Parathyroid adenoma (tissue), 2 donors: ENCODE measurements at regions not wholly inside any gene's neighbourhood (a gene's known extent, or its start where the extent isn't known, plus 50 kb on each side); places are given as distances from the start of the nearest gene placed in this dataset.

Experiments used
- H2AFZ ChIP-seq: fragments of 300-600 bp; sonication (generic); one replicate; pipeline ENCODE4 v1.7.0; 2017; ENCODE audit warnings: antibody characterized with exemption, mild to moderate bottlenecking
- H3K27ac ChIP-seq: fragments of 300-600 bp; sonication (generic); one replicate; pipeline ENCODE4 v1.7.0; 2017
- H3K27me3 ChIP-seq: fragments of 300-600 bp; sonication (generic); one replicate; pipeline ENCODE4 v1.7.0; 2017; ENCODE audit warnings: low read length; ENCODE audit not compliant: control insufficient read depth, insufficient read depth
- H3K36me3 ChIP-seq: fragments of 300-600 bp; sonication (generic); one replicate; pipeline ENCODE4 v1.7.0; 2017; ENCODE audit warnings: low read length; ENCODE audit not compliant: control insufficient read depth, insufficient read depth
- H3K4me1 ChIP-seq: fragments of 300-600 bp; sonication (generic); one replicate; pipeline ENCODE4 v1.7.0; 2017; ENCODE audit warnings: control low read depth
- H3K4me2 ChIP-seq: fragments of 300-600 bp; sonication (generic); one replicate; pipeline ENCODE4 v1.7.0; 2017; ENCODE audit warnings: low read length
- H3K4me3 ChIP-seq: fragments of 300-600 bp; sonication (generic); one replicate; pipeline ENCODE4 v1.7.0; 2017; ENCODE audit warnings: low read depth, low read length
- H3K79me2 ChIP-seq: fragments of 300-600 bp; sonication (generic); one replicate; pipeline ENCODE4 v1.7.0; 2017; ENCODE audit warnings: control low read depth
- H3K9ac ChIP-seq: fragments of 300-600 bp; sonication (generic); one replicate; pipeline ENCODE4 v1.7.0; 2017; ENCODE audit warnings: mild to moderate bottlenecking
- H3K9me3 ChIP-seq: fragments of 300-600 bp; sonication (generic); one replicate; pipeline ENCODE4 v1.7.0; 2017; ENCODE audit warnings: low read length; ENCODE audit not compliant: control insufficient read depth
- CTCF ChIP-seq: fragments of 300-600 bp; sonication (generic); IDR thresholded peaks from one replicate; pipeline ENCODE4 v1.7.0; 2017; ENCODE audit warnings: antibody characterized with exemption, mild to moderate bottlenecking
- donor health status: primary hyperparathyroidism.

- no peaks in the 10 kb centered on the region for H3K9me3 ChIP-seq
- H2AFZ ChIP-seq = no peak overlapping the region
- H3K79me2 ChIP-seq = no peaks in the 10 kb centered on the region
- TF ChIP-seq CTCF = no peak
- no peak overlapping the region for H3K4me2 ChIP-seq
- H3K27ac ChIP-seq = no peak overlapping the region
- no peaks in the 10 kb centered on the region for H3K36me3 ChIP-seq
- no peaks in the 10 kb centered on the region for H3K27me3 ChIP-seq
- no peak overlapping the region for H3K9ac ChIP-seq
- no peak overlapping the region for H3K4me3 ChIP-seq
- no peaks in the 10 kb centered on the region for H3K4me1 ChIP-seq
These were observed 482.4 kb upstream of the CAMK1G start for GRCh38 chr1:209101106-209101505.

GRCh38 chr1:209102120-209102519 is 481.4 kb upstream of the CAMK1G start:
- TF ChIP-seq CTCF = no peak
- Histone ChIP-seq H3K36me3 (no peaks in the 10 kb centered on the region), H3K9ac (no peak overlapping the region), H3K79me2 (no peaks in the 10 kb centered on the region), H3K27me3 (no peaks in the 10 kb centered on the region), H3K4me2 (no peak overlapping the region), H3K27ac (no peak overlapping the region), H3K4me3 (no peak overlapping the region), H3K4me1 (no peaks in the 10 kb centered on the region), H2AFZ (no peak overlapping the region), H3K9me3 (no peaks in the 10 kb centered on the region)

GRCh38 chr1:209102531-209102930 is 481.0 kb upstream of the CAMK1G start:
- no peaks in the 10 kb centered on the region for H3K36me3 ChIP-seq
- no peak for TF ChIP-seq CTCF
- no peak overlapping the region for H3K27ac ChIP-seq
- H3K4me1 ChIP-seq = no peaks in the 10 kb centered on the region
- H3K4me3 ChIP-seq = no peak overlapping the region
- no peaks in the 10 kb centered on the region for H3K9me3 ChIP-seq
- H2AFZ ChIP-seq = no peak overlapping the region
- no peak overlapping the region for H3K4me2 ChIP-seq
- no peak overlapping the region for H3K9ac ChIP-seq
- no peaks in the 10 kb centered on the region for H3K79me2 ChIP-seq
- H3K27me3 ChIP-seq = no peaks in the 10 kb centered on the region

- no peak for TF ChIP-seq CTCF
- Histone ChIP-seq H3K9ac (no peak overlapping the region), H3K27ac (no peak overlapping the region), H2AFZ (no peak overlapping the region), H3K9me3 (no peaks in the 10 kb centered on the region), H3K4me2 (no peak overlapping the region), H3K4me3 (no peak overlapping the region), H3K79me2 (no peaks in the 10 kb centered on the region), H3K27me3 (no peaks in the 10 kb centered on the region), H3K4me1 (no peaks in the 10 kb centered on the region), H3K36me3 (no peaks in the 10 kb centered on the region)
These were observed 480.4 kb upstream of the CAMK1G start for GRCh38 chr1:209103092-209103491.

- H2AFZ ChIP-seq = no peak overlapping the region
- no peak overlapping the region for H3K9ac ChIP-seq
- no peaks in the 10 kb centered on the region for H3K27me3 ChIP-seq
- H3K4me2 ChIP-seq = no peak overlapping the region
- no peak for TF ChIP-seq CTCF
- H3K9me3 ChIP-seq = no peaks in the 10 kb centered on the region
- H3K79me2 ChIP-seq = no peaks in the 10 kb centered on the region
- no peaks in the 10 kb centered on the region for H3K36me3 ChIP-seq
- no peak overlapping the region for H3K27ac ChIP-seq
- H3K4me1 ChIP-seq = no peaks in the 10 kb centered on the region
- H3K4me3 ChIP-seq = no peak overlapping the region
These were observed 478.9 kb upstream of the CAMK1G start for GRCh38 chr1:209104646-209105045.
